ENCODE measurements at regions not wholly inside any gene's neighbourhood (a gene's known extent, or its start where the extent isn't known, plus 50 kb on each side); places are given as distances from the start of the nearest gene placed in this dataset.

DNA sequence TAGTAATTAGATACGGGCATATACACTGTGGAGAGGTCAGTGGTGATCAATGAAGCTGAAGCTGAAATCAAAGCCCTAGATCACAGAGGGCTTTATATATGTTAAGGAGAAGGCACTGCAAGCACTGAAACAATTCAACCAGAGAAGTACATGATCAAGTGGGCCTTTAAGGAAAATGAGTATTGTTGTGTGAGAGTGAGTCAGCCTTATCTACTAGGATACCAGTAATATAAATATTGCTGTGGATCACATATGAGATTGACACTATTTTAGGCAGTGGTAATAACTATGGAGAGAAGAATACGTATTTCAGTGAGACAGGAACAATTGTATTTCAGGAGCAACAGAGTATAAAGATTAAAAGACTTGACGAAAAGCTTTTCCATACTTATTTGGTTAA, 1172.2 kb upstream of the GJE1 start:
- TF ChIP-seq, protein P1, sequence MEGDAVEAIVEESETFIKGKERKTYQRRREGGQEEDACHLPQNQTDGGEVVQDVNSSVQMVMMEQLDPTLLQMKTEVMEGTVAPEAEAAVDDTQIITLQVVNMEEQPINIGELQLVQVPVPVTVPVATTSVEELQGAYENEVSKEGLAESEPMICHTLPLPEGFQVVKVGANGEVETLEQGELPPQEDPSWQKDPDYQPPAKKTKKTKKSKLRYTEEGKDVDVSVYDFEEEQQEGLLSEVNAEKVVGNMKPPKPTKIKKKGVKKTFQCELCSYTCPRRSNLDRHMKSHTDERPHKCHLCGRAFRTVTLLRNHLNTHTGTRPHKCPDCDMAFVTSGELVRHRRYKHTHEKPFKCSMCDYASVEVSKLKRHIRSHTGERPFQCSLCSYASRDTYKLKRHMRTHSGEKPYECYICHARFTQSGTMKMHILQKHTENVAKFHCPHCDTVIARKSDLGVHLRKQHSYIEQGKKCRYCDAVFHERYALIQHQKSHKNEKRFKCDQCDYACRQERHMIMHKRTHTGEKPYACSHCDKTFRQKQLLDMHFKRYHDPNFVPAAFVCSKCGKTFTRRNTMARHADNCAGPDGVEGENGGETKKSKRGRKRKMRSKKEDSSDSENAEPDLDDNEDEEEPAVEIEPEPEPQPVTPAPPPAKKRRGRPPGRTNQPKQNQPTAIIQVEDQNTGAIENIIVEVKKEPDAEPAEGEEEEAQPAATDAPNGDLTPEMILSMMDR (IDR thresholded peaks at IDR 0.05; ENCODE audit: borderline replicate concordance): no peak
- intact Hi-C loops (cut with micrococcal nuclease): no loop called here
- Histone ChIP-seq H3K27me3 (ENCODE audit: low read depth) (no peaks in the 10 kb centered on the region), H3K36me3 (no peaks in the 10 kb centered on the region), H3K9me3 (replicated peaks) (no peaks in the 10 kb centered on the region), H3K4me3 (no peak overlapping the region), H3K27ac (replicated peaks) (no peak overlapping the region), H3K4me1 (no peaks in the 10 kb centered on the region)
- no peak for DNase-seq

DNA sequence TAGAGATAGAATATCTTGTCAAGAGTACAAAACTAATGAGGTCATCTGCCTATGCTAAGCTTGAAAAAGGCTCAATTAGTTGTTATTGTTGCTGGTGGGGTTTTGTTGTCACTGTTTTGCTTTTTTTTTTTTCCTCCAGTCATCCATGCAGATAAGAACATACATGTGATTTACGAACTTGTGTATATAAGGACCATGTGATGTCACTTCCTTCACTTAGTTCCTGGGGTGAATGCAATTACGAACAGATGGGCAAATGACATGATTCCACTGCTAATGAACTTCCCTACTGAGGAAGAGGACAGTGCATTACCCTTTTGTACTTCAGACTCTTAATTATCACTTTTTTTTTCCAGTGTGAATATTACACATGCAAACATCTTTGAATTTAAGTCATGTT, 1175.3 kb upstream of the GJE1 start:
- Histone ChIP-seq H3K27ac (replicated peaks) (no peak overlapping the region), H3K36me3 (no peaks in the 10 kb centered on the region), H3K27me3 (ENCODE audit: low read depth) (no peaks in the 10 kb centered on the region), H3K9me3 (replicated peaks) (no peaks in the 10 kb centered on the region), H3K4me3 (no peak overlapping the region), H3K4me1 (no peaks in the 10 kb centered on the region)
- no peak for DNase-seq
- TF ChIP-seq, protein P1 (IDR thresholded peaks at IDR 0.05; ENCODE audit: borderline replicate concordance): no peak
- intact Hi-C loops (cut with micrococcal nuclease): no loop called here

DNA sequence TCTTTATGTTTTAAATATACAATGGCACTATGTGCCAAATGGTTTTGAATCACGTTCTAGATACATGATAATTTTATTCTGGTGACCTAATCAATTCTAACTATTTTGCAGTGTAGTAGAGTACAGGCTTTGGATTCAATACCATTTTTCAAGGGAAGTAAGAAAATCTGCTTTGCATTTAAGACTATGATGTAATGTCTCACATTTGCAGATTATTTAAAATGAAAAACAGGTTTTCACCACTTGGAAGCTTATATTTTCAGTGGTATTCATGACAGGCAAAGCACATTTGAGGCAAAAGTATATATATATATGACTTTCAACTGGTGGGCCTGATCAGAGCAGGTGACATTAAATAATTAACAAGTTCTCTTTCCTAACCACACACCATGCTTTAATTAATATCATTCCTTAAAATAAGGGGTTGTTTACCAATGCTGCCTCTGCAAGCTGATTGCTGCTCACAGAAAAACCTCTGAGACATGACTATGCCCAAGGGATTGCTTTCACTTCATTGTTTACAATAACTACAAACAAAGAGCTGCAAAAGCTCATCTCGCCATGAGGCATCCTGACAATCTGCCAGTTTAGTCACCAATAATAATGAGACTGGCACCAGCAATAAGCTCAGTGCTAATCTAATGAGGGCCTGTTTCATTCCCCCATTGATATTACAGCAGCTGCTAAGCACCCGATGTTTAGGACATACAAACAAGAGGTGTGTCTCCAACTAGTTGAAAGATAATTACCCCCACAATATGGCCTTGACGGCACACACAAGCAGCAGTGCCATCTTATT, 1176.0 kb upstream of the GJE1 start:
- intact Hi-C loops (cut with micrococcal nuclease): no loop called here
- DNase-seq: no peak
- TF ChIP-seq, protein P1 (IDR thresholded peaks at IDR 0.05; ENCODE audit: borderline replicate concordance): no peak
- Histone ChIP-seq H3K27me3 (ENCODE audit: low read depth) (no peaks in the 10 kb centered on the region), H3K4me3 (no peak overlapping the region), H3K36me3 (no peaks in the 10 kb centered on the region), H3K4me1 (no peaks in the 10 kb centered on the region), H3K27ac (replicated peaks) (no peak overlapping the region), H3K9me3 (replicated peaks) (no peaks in the 10 kb centered on the region)

DNA sequence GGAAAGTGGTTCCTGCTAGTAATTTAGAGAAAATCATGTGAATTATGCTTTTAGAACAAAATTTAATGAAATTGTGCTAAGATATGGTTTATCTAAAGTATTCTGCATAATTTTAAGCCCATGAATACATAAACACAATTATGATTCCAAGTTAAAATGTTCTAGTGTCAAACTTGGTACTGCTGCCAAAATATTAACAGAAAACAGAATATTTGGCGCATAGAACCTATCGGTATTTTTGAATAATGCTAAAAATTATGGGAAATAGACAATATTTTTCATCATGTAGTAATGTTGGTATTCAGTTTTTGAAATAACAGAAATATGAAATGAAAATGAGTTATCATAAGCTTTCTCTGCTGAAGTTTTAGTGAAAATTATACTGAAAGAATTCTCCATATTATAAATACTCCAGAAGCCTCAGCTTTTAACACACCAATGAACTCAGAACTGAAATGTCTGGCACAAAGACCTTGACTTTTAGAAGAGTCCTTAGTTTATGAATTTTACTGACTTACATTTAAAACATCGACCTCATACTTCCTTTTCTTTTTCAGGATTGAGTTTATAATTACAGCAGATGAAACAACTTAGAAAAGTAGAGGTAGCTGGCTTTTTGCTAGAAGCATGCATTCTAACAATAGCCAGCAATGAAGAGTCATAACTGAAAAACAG, 1192.3 kb upstream of the GJE1 start:
- TF ChIP-seq, protein P1 (IDR thresholded peaks at IDR 0.05; ENCODE audit: borderline replicate concordance): no peak
- H3K27me3 ChIP-seq (ENCODE audit: low read depth): no peaks in the 10 kb centered on the region
- H3K4me1 ChIP-seq: no peaks in the 10 kb centered on the region
- no peak for DNase-seq
- H3K4me3 ChIP-seq: no peak overlapping the region
- H3K9me3 ChIP-seq (replicated peaks): peaks cover 11% of the 10 kb centered on the region
- H3K27ac ChIP-seq (replicated peaks): no peak overlapping the region
- intact Hi-C loops (cut with micrococcal nuclease): no loop called here
- no peaks in the 10 kb centered on the region for H3K36me3 ChIP-seq

DNA sequence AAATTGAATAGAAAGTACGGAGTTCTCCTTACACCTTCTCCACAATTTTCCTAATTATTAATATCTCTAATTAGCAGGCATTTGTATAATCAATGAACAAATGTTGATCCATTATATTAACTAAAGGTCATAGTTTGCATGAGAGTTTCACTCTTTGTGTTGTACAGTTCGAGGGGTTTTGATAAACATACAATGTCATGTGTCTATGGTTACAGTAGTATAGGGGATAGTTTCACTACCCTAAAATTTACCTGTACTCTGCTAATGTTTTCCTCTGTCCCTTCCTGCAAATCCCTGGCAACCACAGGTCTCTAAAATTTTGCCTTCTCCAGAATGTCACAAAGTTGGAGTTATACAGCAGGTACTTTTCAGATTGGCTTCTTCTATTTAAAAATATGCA, 1199.8 kb upstream of the GJE1 start:
- intact Hi-C loops (cut with micrococcal nuclease): no loop called here
- no peak overlapping the region for H3K4me3 ChIP-seq
- H3K27ac ChIP-seq (replicated peaks): no peak overlapping the region
- H3K36me3 ChIP-seq: no peaks in the 10 kb centered on the region
- no peaks in the 10 kb centered on the region for H3K27me3 ChIP-seq (ENCODE audit: low read depth)
- no peaks in the 10 kb centered on the region for H3K9me3 ChIP-seq (replicated peaks)
- TF ChIP-seq, protein P1 (IDR thresholded peaks at IDR 0.05; ENCODE audit: borderline replicate concordance): no peak
- H3K4me1 ChIP-seq: no peaks in the 10 kb centered on the region
- DNase-seq: no peak
